Nephron progenitor cell (in vitro differentiated cells): ENCODE measurements at regions not wholly inside any gene's neighbourhood (a gene's known extent, or its start where the extent isn't known, plus 50 kb on each side); places are given as distances from the start of the nearest gene placed in this dataset.

Experiments
- DNase-seq: peaks from one replicate; pipeline ENCODE4 v3.0.0; 2021
- H3K27ac Mint-ChIP-seq: 2 replicates; pipeline ENCODE4 v1.8.0; 2021; ENCODE audit warnings: mild to moderate bottlenecking, moderate library complexity, mixed read lengths
- H3K27me3 Mint-ChIP-seq: 2 replicates; pipeline ENCODE4 v1.8.0; 2021; ENCODE audit warnings: mild to moderate bottlenecking, low read depth, mixed read lengths; ENCODE audit not compliant: poor library complexity
- H3K36me3 Mint-ChIP-seq: 2 replicates; pipeline ENCODE4 v1.8.0; 2021; ENCODE audit warnings: low read depth, mixed read lengths
- H3K4me1 Mint-ChIP-seq: 2 replicates; pipeline ENCODE4 v1.8.0; 2021; ENCODE audit warnings: mixed read lengths
- H3K4me3 Mint-ChIP-seq: 2 replicates; pipeline ENCODE4 v1.8.0; 2021; ENCODE audit warnings: mild to moderate bottlenecking, moderate library complexity, mixed read lengths
- H3K9me3 Mint-ChIP-seq: 2 replicates; pipeline ENCODE4 v1.8.0; 2021; ENCODE audit warnings: mild to moderate bottlenecking, moderate library complexity, mixed read lengths
- CTCF ChIP-seq: fragments of 200-600 bp; sonication (generic); IDR thresholded peaks from 2 replicates; pipeline ENCODE4 v1.5.0; 2021; ENCODE audit warnings: antibody characterized with exemption

GRCh38 chr1:168963601-168964000 is 142.9 kb upstream of the ATP1B1 start:
- no peak for TF ChIP-seq CTCF
- peak overlapping the region; percentile 12 for H3K27ac Mint-ChIP-seq
- H3K27me3 Mint-ChIP-seq, result peaks cover 6% of the 10 kb centered on the region
- no peak overlapping the region for H3K4me3 Mint-ChIP-seq
- DNase-seq, result no peak
- H3K36me3 Mint-ChIP-seq, result no peaks in the 10 kb centered on the region
- no peaks in the 10 kb centered on the region for H3K4me1 Mint-ChIP-seq
- H3K9me3 Mint-ChIP-seq, result no peaks in the 10 kb centered on the region

- H3K9me3 Mint-ChIP-seq, result no peaks in the 10 kb centered on the region
- H3K36me3 Mint-ChIP-seq, result no peaks in the 10 kb centered on the region
- peaks cover 6% of the 10 kb centered on the region for H3K27me3 Mint-ChIP-seq
- H3K4me1 Mint-ChIP-seq, result no peaks in the 10 kb centered on the region
- DNase-seq, result no peak
- no peak for TF ChIP-seq CTCF
- no peak overlapping the region for H3K27ac Mint-ChIP-seq
- H3K4me3 Mint-ChIP-seq, result no peak overlapping the region
Observed at GRCh38 chr1:168964478-168964877, 142.0 kb upstream of the ATP1B1 start.

GRCh38 chr1:168966217-168966616 is 140.3 kb upstream of the ATP1B1 start:
- Mint-ChIP-seq H3K36me3 (no peaks in the 10 kb centered on the region), H3K27ac (no peak overlapping the region), H3K27me3 (peaks cover 6% of the 10 kb centered on the region), H3K9me3 (no peaks in the 10 kb centered on the region), H3K4me1 (peaks cover 14% of the 10 kb centered on the region), H3K4me3 (no peak overlapping the region)
- DNase-seq, result no peak
- no peak for TF ChIP-seq CTCF

- Mint-ChIP-seq H3K27ac (no peak overlapping the region), H3K36me3 (no peaks in the 10 kb centered on the region), H3K4me3 (no peak overlapping the region), H3K9me3 (no peaks in the 10 kb centered on the region), H3K4me1 (peaks cover 18% of the 10 kb centered on the region), H3K27me3 (peaks cover 6% of the 10 kb centered on the region)
- no peak for DNase-seq
- TF ChIP-seq CTCF, result no peak
Observed at GRCh38 chr1:168966636-168967035, 139.9 kb upstream of the ATP1B1 start.

- DNase-seq, result peak; percentile 5
- no peaks in the 10 kb centered on the region for H3K36me3 Mint-ChIP-seq
- peak overlapping the region; percentile 41 for H3K27ac Mint-ChIP-seq
Observed at GRCh38 chr1:168970926-168971659, 135.4 kb upstream of the ATP1B1 start.

More at GRCh38 chr1:168970926-168971659, 135.4 kb upstream of the ATP1B1 start:
- Mint-ChIP-seq H3K27me3 (peaks cover 2% of the 10 kb centered on the region), H3K4me1 (peaks cover 20% of the 10 kb centered on the region), H3K4me3 (peak overlapping the region; percentile 16), H3K9me3 (no peaks in the 10 kb centered on the region)
- TF ChIP-seq CTCF, result no peak
